CD4-positive, alpha-beta T cell (primary cell): ENCODE measurements at regions not wholly inside any gene's neighbourhood (a gene's known extent, or its start where the extent isn't known, plus 50 kb on each side); places are given as distances from the start of the nearest gene placed in this dataset.

Experiments used
- ATAC-seq: fragments of 200-7000 bp; cut with Tn5 transposase; one replicate; pipeline ENCODE4 v1.10.0; 2022; ENCODE audit warnings: mild to moderate bottlenecking; ENCODE audit not compliant: poor library complexity
- CTCF ChIA-PET: fragments of 350-600 bp; sonication (Branson Sonifier 250); formaldehyde crosslinking; loops from one replicate; lab custom pipeline; 2021; ENCODE audit warnings: antibody characterized with exemption, inconsistent platforms; lab: Charles Lee
- POLR2A ChIA-PET: fragments of 350-600 bp; sonication (Branson Sonifier 250); formaldehyde crosslinking; loops from one replicate; lab custom pipeline; 2021; ENCODE audit warnings: antibody characterized with exemption, inconsistent platforms; lab: Charles Lee
- DNase-seq, 14 experiments: peaks; one replicate each; pipeline ENCODE4 v3.0.0-alpha.2; 2013 to 2020; ENCODE audit warnings: mixed read lengths in 2 of 14
- H3K27ac ChIP-seq, 2 donors: one replicate each; pipeline versions ENCODE4 v1.5.1 to v1.7.0; 2013; ENCODE audit warnings: low read length in 2 of 2, low read depth in 1 of 2, mild to moderate bottlenecking in 1 of 2
- H3K27me3 ChIP-seq, 2 experiments: 1 replicate in 1 of 2; 2 replicates in 1 of 2; pipeline versions ENCODE4 v1.6.1 to v1.7.0; 2013; ENCODE audit warnings: low read length in 2 of 2, control low read depth in 1 of 2, mild to moderate bottlenecking in 1 of 2, moderate library complexity in 1 of 2; ENCODE audit not compliant: insufficient read depth in 2 of 2, control insufficient read depth in 1 of 2
- H3K36me3 ChIP-seq: one replicate; pipeline ENCODE4 v1.6.1; 2013; ENCODE audit warnings: low read length, control low read depth; ENCODE audit not compliant: insufficient read depth
- H3K4me1 ChIP-seq: one replicate; pipeline ENCODE4 v1.6.1; 2013; ENCODE audit warnings: low read length, control low read depth; ENCODE audit not compliant: insufficient read depth
- H3K4me3 ChIP-seq: one replicate; pipeline ENCODE4 v1.5.1; 2013; ENCODE audit warnings: mild to moderate bottlenecking, low read length, moderate library complexity
- H3K9me3 ChIP-seq, 2 experiments: 1 replicate in 1 of 2; 2 replicates in 1 of 2; pipeline versions ENCODE4 v1.6.1 to v1.7.0; 2013; ENCODE audit warnings: low read length in 2 of 2, mild to moderate bottlenecking in 2 of 2, control low read depth in 1 of 2, moderate library complexity in 1 of 2; ENCODE audit not compliant: control insufficient read depth in 1 of 2, insufficient read depth in 1 of 2
- H3K27ac Mint-ChIP-seq: one replicate; pipeline ENCODE4 v1.8.0; 2020; ENCODE audit warnings: mixed read lengths
- H3K27me3 Mint-ChIP-seq: one replicate; pipeline ENCODE4 v1.8.0; 2021; ENCODE audit warnings: mixed read lengths
- H3K36me3 Mint-ChIP-seq: one replicate; pipeline ENCODE4 v1.8.0; 2021; ENCODE audit warnings: low read depth, mixed read lengths
- H3K4me1 Mint-ChIP-seq: one replicate; pipeline ENCODE4 v1.8.0; 2021; ENCODE audit warnings: low read depth, mixed read lengths
- H3K4me3 Mint-ChIP-seq: one replicate; pipeline ENCODE4 v1.8.0; 2020; ENCODE audit warnings: mild to moderate bottlenecking, mixed read lengths
- H3K9me3 Mint-ChIP-seq: one replicate; pipeline ENCODE4 v1.8.0; 2020; ENCODE audit warnings: mixed read lengths
- intact Hi-C, 2 experiments: fragments of 100-400 bp; cut with DNase I in 1 of 2; cut with micrococcal nuclease in 1 of 2; formaldehyde crosslinking; loops; one replicate each; pipeline versions ENCODE4 v1.15.1 to v1.9.0; 2023 to 2025; cut with DNase I, micrococcal nuclease
- TF ChIP-seq, protein P1 (sequence below): fragments of 200-600 bp; IDR thresholded peaks from one replicate; pipeline ENCODE4 v1.8.0; 2022; ENCODE audit warnings: antibody characterized with exemption, mild to moderate bottlenecking

DNA sequence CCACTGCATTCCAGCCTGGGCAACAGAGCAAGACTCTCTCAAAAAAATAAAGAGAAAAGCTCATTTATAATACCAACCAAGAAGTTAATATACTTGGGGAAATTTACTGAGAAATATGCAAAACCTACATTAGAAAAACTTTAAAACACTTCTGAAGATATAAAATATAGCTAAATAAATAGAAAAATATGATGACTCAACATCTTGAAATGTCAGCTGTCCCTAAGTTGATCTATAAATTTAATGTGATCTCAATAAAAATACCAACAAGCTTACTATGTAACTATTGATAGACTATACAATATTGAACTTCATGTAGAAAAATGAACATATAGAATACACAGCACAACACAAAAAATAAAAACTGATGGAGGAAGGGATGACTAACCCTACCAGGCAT is 87.5 kb upstream of the INTU start:
- H3K9me3 Mint-ChIP-seq = no peaks in the 10 kb centered on the region

DNA sequence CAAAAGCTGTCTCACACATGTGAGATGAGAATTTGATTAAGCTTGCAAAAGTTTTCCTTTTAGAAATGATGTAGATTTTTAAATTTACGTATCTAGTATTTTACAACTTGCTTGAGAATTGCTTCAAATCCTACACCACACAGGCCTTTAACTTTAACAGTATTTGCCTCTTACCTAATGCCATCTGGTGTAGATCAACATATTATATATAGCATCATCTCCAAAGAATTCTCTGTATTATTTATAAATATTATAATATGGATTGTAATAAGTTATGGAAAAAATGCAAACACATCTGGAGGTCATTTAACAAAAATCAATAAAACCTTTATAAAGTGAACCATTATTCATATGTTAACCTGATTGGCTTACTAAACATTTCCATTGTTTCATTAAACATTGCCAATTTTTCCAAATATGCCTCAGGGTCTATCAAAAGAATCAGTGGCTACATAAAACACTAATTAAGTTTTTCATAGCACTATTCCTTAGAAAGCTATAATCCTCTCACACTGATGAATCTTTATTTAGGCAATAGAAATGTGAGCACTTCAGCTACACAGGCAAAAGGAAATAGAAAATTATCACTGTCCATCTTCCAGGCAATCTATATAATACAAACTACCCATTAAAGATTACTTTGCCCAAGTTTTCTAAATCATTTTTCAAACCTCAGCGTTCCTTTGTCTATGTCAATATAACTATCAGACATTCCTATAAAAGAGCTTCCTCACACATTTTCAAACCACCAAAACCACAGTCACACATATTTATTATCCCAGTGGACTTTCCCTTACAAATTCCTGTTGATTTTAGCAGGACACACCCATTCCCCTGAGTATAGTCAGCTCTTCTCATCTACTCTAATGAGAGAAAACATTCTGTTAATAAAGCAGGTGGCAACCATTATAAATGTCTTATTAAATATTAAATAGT is 83.5 kb upstream of the INTU start:
- Mint-ChIP-seq H3K9me3 (no peaks in the 10 kb centered on the region), H3K27ac (no peak overlapping the region), H3K4me1 (no peaks in the 10 kb centered on the region), H3K36me3 (no peaks in the 10 kb centered on the region), H3K4me3 (no peak overlapping the region), H3K27me3 (peaks cover 7% of the 10 kb centered on the region)
- H3K4me3 ChIP-seq = no peak overlapping the region
- TF ChIP-seq, protein P1, sequence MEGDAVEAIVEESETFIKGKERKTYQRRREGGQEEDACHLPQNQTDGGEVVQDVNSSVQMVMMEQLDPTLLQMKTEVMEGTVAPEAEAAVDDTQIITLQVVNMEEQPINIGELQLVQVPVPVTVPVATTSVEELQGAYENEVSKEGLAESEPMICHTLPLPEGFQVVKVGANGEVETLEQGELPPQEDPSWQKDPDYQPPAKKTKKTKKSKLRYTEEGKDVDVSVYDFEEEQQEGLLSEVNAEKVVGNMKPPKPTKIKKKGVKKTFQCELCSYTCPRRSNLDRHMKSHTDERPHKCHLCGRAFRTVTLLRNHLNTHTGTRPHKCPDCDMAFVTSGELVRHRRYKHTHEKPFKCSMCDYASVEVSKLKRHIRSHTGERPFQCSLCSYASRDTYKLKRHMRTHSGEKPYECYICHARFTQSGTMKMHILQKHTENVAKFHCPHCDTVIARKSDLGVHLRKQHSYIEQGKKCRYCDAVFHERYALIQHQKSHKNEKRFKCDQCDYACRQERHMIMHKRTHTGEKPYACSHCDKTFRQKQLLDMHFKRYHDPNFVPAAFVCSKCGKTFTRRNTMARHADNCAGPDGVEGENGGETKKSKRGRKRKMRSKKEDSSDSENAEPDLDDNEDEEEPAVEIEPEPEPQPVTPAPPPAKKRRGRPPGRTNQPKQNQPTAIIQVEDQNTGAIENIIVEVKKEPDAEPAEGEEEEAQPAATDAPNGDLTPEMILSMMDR = no peak
- intact Hi-C loops = no loop called here
- no peaks in the 10 kb centered on the region for H3K27me3 ChIP-seq
- no peak overlapping the region for H3K27ac ChIP-seq
- H3K9me3 ChIP-seq = no peaks in the 10 kb centered on the region
- DNase-seq = no peak
- H3K36me3 ChIP-seq = no peaks in the 10 kb centered on the region
- POLR2A ChIA-PET = no interaction called here
- no peak for ATAC-seq
- no peaks in the 10 kb centered on the region for H3K4me1 ChIP-seq
- CTCF ChIA-PET = no interaction called here

More for the DNA sequence above, 87.5 kb upstream of the INTU start:
- no peak overlapping the region for H3K27ac ChIP-seq
- DNase-seq (no peak), ATAC-seq (no peak)
- TF ChIP-seq, protein P1 = no peak
- no peaks in the 10 kb centered on the region for H3K36me3 Mint-ChIP-seq
- H3K36me3 ChIP-seq = no peaks in the 10 kb centered on the region
- no peak overlapping the region for H3K4me3 ChIP-seq
- H3K4me3 Mint-ChIP-seq = no peak overlapping the region
- no peak overlapping the region for H3K27ac Mint-ChIP-seq
- CTCF ChIA-PET = no interaction called here
- peaks cover 18% of the 10 kb centered on the region for H3K27me3 Mint-ChIP-seq
- no peaks in the 10 kb centered on the region for H3K4me1 Mint-ChIP-seq
- intact Hi-C loops = no loop called here
- no peaks in the 10 kb centered on the region for H3K27me3 ChIP-seq
- H3K4me1 ChIP-seq = no peaks in the 10 kb centered on the region
- H3K9me3 ChIP-seq = no peaks in the 10 kb centered on the region
- POLR2A ChIA-PET = no interaction called here

DNA sequence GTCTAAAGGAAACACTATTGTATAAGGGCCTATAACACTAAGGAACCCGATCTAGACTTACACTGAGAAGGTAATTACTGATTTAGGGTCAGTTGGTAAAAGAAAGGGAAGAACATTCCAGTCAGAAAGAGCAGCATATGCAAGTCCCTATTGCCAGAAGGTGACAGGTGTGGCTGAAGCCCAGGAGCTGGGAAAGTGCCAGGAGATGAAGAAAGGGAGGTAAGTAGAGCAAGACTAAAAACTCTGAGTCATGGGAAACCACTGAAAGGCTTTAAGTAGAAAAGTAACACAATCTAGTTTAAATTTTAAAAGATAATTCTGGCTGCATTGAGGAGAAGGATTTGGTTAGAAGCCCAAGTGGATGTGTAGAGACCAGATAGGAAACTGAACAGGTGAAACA is 77.7 kb upstream of the INTU start:
- Mint-ChIP-seq H3K36me3 (no peaks in the 10 kb centered on the region), H3K4me3 (no peak overlapping the region), H3K27me3 (no peaks in the 10 kb centered on the region), H3K9me3 (no peaks in the 10 kb centered on the region), H3K4me1 (no peaks in the 10 kb centered on the region), H3K27ac (no peak overlapping the region)
- Histone ChIP-seq H3K4me3 (no peak overlapping the region), H3K36me3 (no peaks in the 10 kb centered on the region), H3K27ac (no peak overlapping the region), H3K4me1 (no peaks in the 10 kb centered on the region), H3K9me3 (peaks cover 0 to 12% of the 10 kb centered on the region in 2 experiments), H3K27me3 (no peaks in the 10 kb centered on the region)
- ATAC-seq (no peak), DNase-seq (no peak)
- TF ChIP-seq, protein P1 = no peak
- intact Hi-C loops = no loop called here
- POLR2A ChIA-PET = no interaction called here
- CTCF ChIA-PET = no interaction called here
